GM12864 (cell line): ENCODE measurements at regions not wholly inside any gene's neighbourhood (a gene's known extent, or its start where the extent isn't known, plus 50 kb on each side); places are given as distances from the start of the nearest gene placed in this dataset.

Source experiments
- DNase-seq: peaks from one replicate; pipeline ENCODE4 v3.0.0-alpha.2; 2011; ENCODE audit warnings: low read depth
- H3K4me3 ChIP-seq: 2 replicates; pipeline ENCODE4 v1.5.1; 2011; ENCODE audit warnings: mild to moderate bottlenecking, low read depth, low read length, control low read depth
- CTCF ChIP-seq: IDR thresholded peaks from 2 replicates; pipeline ENCODE4 v1.5.1; 2011; ENCODE audit warnings: low read depth, mild to moderate bottlenecking, moderate library complexity, low read length, control low read depth, inconsistent platforms; ENCODE audit errors: missing control alignments

- no peak for TF ChIP-seq CTCF
- H3K4me3 ChIP-seq = no peak overlapping the region
- no peak for DNase-seq
Observed at GRCh38 chr18:59083136-59083818, 56.4 kb upstream of the SEC11C start.

GRCh38 chr18:59085126-59085794, 54.4 kb upstream of the SEC11C start:
- no peak for TF ChIP-seq CTCF
- H3K4me3 ChIP-seq = no peak overlapping the region
- DNase-seq = no peak

- no peak overlapping the region for H3K4me3 ChIP-seq
- no peak for DNase-seq
- TF ChIP-seq CTCF = no peak
Observed at GRCh38 chr18:59085797-59086196, 53.9 kb upstream of the SEC11C start.

- H3K4me3 ChIP-seq = no peak overlapping the region
- TF ChIP-seq CTCF = no peak
- DNase-seq = no peak
Observed at GRCh38 chr18:59086522-59086921, 53.2 kb upstream of the SEC11C start.

DNA sequence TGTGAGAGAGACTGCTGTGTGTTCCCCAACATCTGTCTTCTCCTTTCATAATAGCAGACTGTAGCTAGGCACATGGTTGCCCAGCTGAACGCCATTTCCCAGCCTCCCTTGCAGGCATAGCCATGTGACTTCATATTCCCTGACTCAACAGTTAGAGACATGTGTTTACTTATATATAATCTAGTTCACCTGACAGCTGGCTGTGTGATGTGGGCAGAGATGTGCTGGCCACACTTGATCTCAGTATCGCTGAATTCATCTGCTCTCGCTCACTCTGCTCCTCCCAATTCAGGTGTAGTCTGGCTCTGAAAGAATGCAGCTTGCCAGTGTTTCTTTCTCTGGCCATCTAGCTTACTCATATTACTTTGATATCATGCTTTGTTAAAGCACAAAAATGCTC, 52.3 kb upstream of the SEC11C start:
- no peak overlapping the region for H3K4me3 ChIP-seq
- no peak for TF ChIP-seq CTCF
- DNase-seq = no peak
